ENCODE measurements at regions not wholly inside any gene's neighbourhood (a gene's known extent, or its start where the extent isn't known, plus 50 kb on each side); places are given as distances from the start of the nearest gene placed in this dataset.

DNA sequence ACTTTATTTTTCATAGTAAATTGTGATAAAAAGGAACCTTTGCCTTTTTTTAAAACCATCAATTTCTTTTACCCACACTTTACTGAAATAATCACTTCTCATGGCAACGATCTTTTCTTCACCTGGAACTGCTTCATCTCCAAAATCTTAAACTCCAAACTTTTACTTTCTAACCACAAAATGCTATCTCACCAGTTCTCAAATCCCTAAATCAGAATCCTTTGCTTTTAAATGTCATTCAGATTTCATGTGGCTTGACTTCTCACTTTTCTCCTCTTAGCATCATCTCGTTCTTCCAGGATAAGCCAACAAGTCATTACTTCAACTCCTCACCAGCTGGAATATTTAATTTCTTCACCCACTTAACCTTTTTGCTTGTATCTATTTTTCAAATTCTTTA lies 284.3 kb upstream of the RASGEF1B start:
- DNase-seq = no peak
- H3K9me3 ChIP-seq = no peaks in the 10 kb centered on the region
- no peak for TF ChIP-seq CTCF (IDR thresholded peaks at IDR 0.05; ENCODE audit: insufficient read depth in 1 of 2, low read depth in 1 of 2, low read length in 1 of 2, severe bottlenecking in 1 of 2, unreplicated experiment in 1 of 2)
- Mint-ChIP-seq H3K27me3 (ENCODE audit: insufficient read depth, unreplicated experiment) (no peaks in the 10 kb centered on the region), H3K9me3 (ENCODE audit: unreplicated experiment) (peaks cover 14% of the 10 kb centered on the region), H3K4me3 (ENCODE audit: unreplicated experiment) (no peak overlapping the region), H3K27ac (ENCODE audit: unreplicated experiment) (no peak overlapping the region), H3K36me3 (ENCODE audit: insufficient read depth, unreplicated experiment) (no peaks in the 10 kb centered on the region), H3K4me1 (ENCODE audit: low read depth, unreplicated experiment) (peaks cover 8% of the 10 kb centered on the region)
- H3K4me1 ChIP-seq = peaks cover 7% of the 10 kb centered on the region; the same call in 1 of the 2 replicates
- intact Hi-C loops (cut with micrococcal nuclease; ENCODE audit: unreplicated experiment) = no loop called here
- H3K36me3 ChIP-seq (ENCODE audit: control insufficient read depth, insufficient read depth, low read length) = no peaks in the 10 kb centered on the region; the same call in 1 of the 2 replicates
- POLR2A ChIA-PET = no interaction called here
- BruUV-seq (replicated peaks) = no TSS peak
- no peaks in the 10 kb centered on the region for H3K27me3 ChIP-seq (replicated peaks; ENCODE audit: control insufficient read depth, insufficient read depth, low read length)
- no peak overlapping the region for H3K4me3 ChIP-seq (ENCODE audit: low read depth, low read length)
- CTCF ChIA-PET = no interaction called here

DNA sequence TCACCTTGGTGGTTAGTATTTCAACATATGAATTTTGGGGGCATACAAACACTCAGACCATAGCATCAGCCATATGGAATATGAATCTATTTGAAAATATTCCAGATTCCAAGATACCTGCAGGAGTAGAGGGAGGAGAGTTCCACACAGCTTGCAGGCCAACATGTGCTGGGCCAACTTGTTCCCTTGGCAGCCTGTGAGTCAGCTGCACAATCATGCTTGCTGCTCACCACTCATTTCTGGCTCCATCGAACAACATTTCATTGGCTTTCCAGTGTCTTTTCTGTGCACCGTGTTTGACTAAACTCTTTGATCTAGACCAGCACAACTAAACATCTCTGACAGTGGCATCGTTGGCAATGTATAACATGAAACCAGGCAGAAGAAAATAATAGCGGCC lies 282.5 kb upstream of the RASGEF1B start:
- H3K4me3 Mint-ChIP-seq (ENCODE audit: unreplicated experiment) = no peak overlapping the region
- Histone ChIP-seq H3K4me3 (ENCODE audit: low read depth, low read length) (no peak overlapping the region), H3K36me3 (ENCODE audit: control insufficient read depth, insufficient read depth, low read length) (no peaks in the 10 kb centered on the region; the same call in 1 of the 2 replicates), H3K9me3 (no peaks in the 10 kb centered on the region), H3K4me1 (peaks cover 7% of the 10 kb centered on the region; the same call in 1 of the 2 replicates), H3K27me3 (replicated peaks; ENCODE audit: control insufficient read depth, insufficient read depth, low read length) (no peaks in the 10 kb centered on the region)
- no peaks in the 10 kb centered on the region for H3K36me3 Mint-ChIP-seq (ENCODE audit: insufficient read depth, unreplicated experiment)
- DNase-seq = no peak
- ChIA-PET CTCF (no interaction called here), POLR2A (no interaction called here)
- H3K9me3 Mint-ChIP-seq (ENCODE audit: unreplicated experiment) = peaks cover 14% of the 10 kb centered on the region
- intact Hi-C loops (cut with micrococcal nuclease; ENCODE audit: unreplicated experiment) = no loop called here
- no peaks in the 10 kb centered on the region for H3K27me3 Mint-ChIP-seq (ENCODE audit: insufficient read depth, unreplicated experiment)
- H3K4me1 Mint-ChIP-seq (ENCODE audit: low read depth, unreplicated experiment) = peaks cover 8% of the 10 kb centered on the region
- no peak for TF ChIP-seq CTCF (IDR thresholded peaks at IDR 0.05; ENCODE audit: insufficient read depth in 1 of 2, low read depth in 1 of 2, low read length in 1 of 2, severe bottlenecking in 1 of 2, unreplicated experiment in 1 of 2)
- no TSS peak for BruUV-seq (replicated peaks)
- no peak overlapping the region for H3K27ac Mint-ChIP-seq (ENCODE audit: unreplicated experiment)

GRCh38 chr4:81751531-81752289 lies 280.0 kb upstream of the RASGEF1B start:
- TF ChIP-seq CTCF (IDR thresholded peaks at IDR 0.05; ENCODE audit: insufficient read depth in 1 of 2, low read depth in 1 of 2, low read length in 1 of 2, severe bottlenecking in 1 of 2, unreplicated experiment in 1 of 2) = no peak
- H3K4me3 ChIP-seq (ENCODE audit: low read depth, low read length) = no peak overlapping the region
- no peaks in the 10 kb centered on the region for H3K4me1 ChIP-seq
- no peaks in the 10 kb centered on the region; the same call in 1 of the 2 replicates for H3K36me3 ChIP-seq (ENCODE audit: control insufficient read depth, insufficient read depth, low read length)
- no TSS peak for BruUV-seq (replicated peaks)
- no peaks in the 10 kb centered on the region for H3K27me3 ChIP-seq (replicated peaks; ENCODE audit: control insufficient read depth, insufficient read depth, low read length)
- H3K36me3 Mint-ChIP-seq (ENCODE audit: insufficient read depth, unreplicated experiment) = no peaks in the 10 kb centered on the region
- no peak for DNase-seq
- POLR2A ChIA-PET = no interaction called here
- H3K9me3 ChIP-seq = no peaks in the 10 kb centered on the region
- H3K4me1 Mint-ChIP-seq (ENCODE audit: low read depth, unreplicated experiment) = peaks cover 2% of the 10 kb centered on the region
- peaks cover 7% of the 10 kb centered on the region for H3K9me3 Mint-ChIP-seq (ENCODE audit: unreplicated experiment)
- no peak overlapping the region for H3K27ac Mint-ChIP-seq (ENCODE audit: unreplicated experiment)
- H3K27me3 Mint-ChIP-seq (ENCODE audit: insufficient read depth, unreplicated experiment) = no peaks in the 10 kb centered on the region
- CTCF ChIA-PET = no interaction called here
- H3K4me3 Mint-ChIP-seq (ENCODE audit: unreplicated experiment) = no peak overlapping the region
- intact Hi-C loops (cut with micrococcal nuclease; ENCODE audit: unreplicated experiment) = no loop called here

All from Caco-2 (cell line).